ENCODE measurements at regions not wholly inside any gene's neighbourhood (a gene's known extent, or its start where the extent isn't known, plus 50 kb on each side); places are given as distances from the start of the nearest gene placed in this dataset.

GRCh38 chr3:83302091-83302490 lies 1540.6 kb upstream of the GBE1 start:
- Histone ChIP-seq H2AFZ (ENCODE audit: low read depth, low read length, poor library complexity, severe bottlenecking) (no peak overlapping the region), H4K20me1 (ENCODE audit: insufficient read depth) (no peaks in the 10 kb centered on the region), H3K36me3 (ENCODE audit: control insufficient read depth in 1 of 2, insufficient read depth in 2 of 2, low read length in 2 of 2) (no peaks in the 10 kb centered on the region), H3K79me2 (ENCODE audit: insufficient read depth, low read length) (no peaks in the 10 kb centered on the region), H3K27me3 (ENCODE audit: insufficient read depth, low read length) (no peaks in the 10 kb centered on the region), H3K4me3 (replicated peaks in 1 of 2; ENCODE audit: low read depth in 1 of 2, low read length in 2 of 2) (no peak overlapping the region), H3K4me2 (ENCODE audit: low read length) (no peak overlapping the region), H3K4me1 (ENCODE audit: control insufficient read depth in 1 of 2, insufficient read depth in 2 of 2, low read length in 2 of 2) (no peaks in the 10 kb centered on the region), H3K27ac (ENCODE audit: low read depth, low read length) (no peak overlapping the region), H3K9ac (ENCODE audit: low read length) (no peak overlapping the region), H3K9me2 (ENCODE audit: insufficient read depth) (no peaks in the 10 kb centered on the region), H3K9me3 (ENCODE audit: control insufficient read depth in 1 of 2, insufficient read depth in 1 of 2, low read depth in 1 of 2, low read length in 2 of 2) (peaks cover 6 to 26% of the 10 kb centered on the region in 2 experiments; a peak in 3 of 4 replicates)
- BruUV-seq (replicated peaks): no TSS peak
- TF ChIP-seq ATF3 (IDR thresholded peaks at IDR 0.05) (no peak), EGR1 (IDR thresholded peaks at IDR 0.05; ENCODE audit: low read depth) (no peak)
- ChIA-PET CTCF (no interaction called here), RAD21 (ENCODE audit: low non-redundant PET in 1 of 2, low total read pairs in 2 of 2, uncharacterized antibody in 2 of 2, unreplicated experiment in 2 of 2) (no interaction called here), POLR2A (no interaction called here)
- intact Hi-C loops (cut with micrococcal nuclease): no loop called here
- ATAC-seq (no peak), DNase-seq (ENCODE audit: low read depth, low spot score) (no peak)

GRCh38 chr3:83317605-83318004 lies 1556.2 kb upstream of the GBE1 start:
- intact Hi-C loops (cut with micrococcal nuclease): no loop called here

More at GRCh38 chr3:83317605-83318004, 1556.2 kb upstream of the GBE1 start:
- Histone ChIP-seq H2AFZ (ENCODE audit: low read depth, low read length, poor library complexity, severe bottlenecking) (no peak overlapping the region), H3K36me3 (ENCODE audit: control insufficient read depth in 1 of 2, insufficient read depth in 2 of 2, low read length in 2 of 2) (no peaks in the 10 kb centered on the region), H3K4me1 (ENCODE audit: control insufficient read depth in 1 of 2, insufficient read depth in 2 of 2, low read length in 2 of 2) (no peaks in the 10 kb centered on the region), H3K27ac (ENCODE audit: low read depth, low read length) (no peak overlapping the region), H3K79me2 (ENCODE audit: insufficient read depth, low read length) (no peaks in the 10 kb centered on the region), H3K9ac (ENCODE audit: low read length) (no peak overlapping the region), H3K27me3 (ENCODE audit: insufficient read depth, low read length) (no peaks in the 10 kb centered on the region), H3K4me3 (replicated peaks in 1 of 2; ENCODE audit: low read depth in 1 of 2, low read length in 2 of 2) (no peak overlapping the region), H3K9me2 (ENCODE audit: insufficient read depth) (no peaks in the 10 kb centered on the region), H3K9me3 (ENCODE audit: control insufficient read depth in 1 of 2, insufficient read depth in 1 of 2, low read depth in 1 of 2, low read length in 2 of 2) (peaks cover 0 to 18% of the 10 kb centered on the region in 2 experiments; a peak in 2 of 4 replicates), H3K4me2 (ENCODE audit: low read length) (no peak overlapping the region), H4K20me1 (ENCODE audit: insufficient read depth) (no peaks in the 10 kb centered on the region)
- DNase-seq (ENCODE audit: low read depth, low spot score) (no peak), ATAC-seq (no peak)
- CTCF ChIA-PET: no interaction called here
- POLR2A ChIA-PET: no interaction called here
- BruUV-seq (replicated peaks): no TSS peak
- TF ChIP-seq EGR1 (IDR thresholded peaks at IDR 0.05; ENCODE audit: low read depth) (no peak), CEBPB (IDR thresholded peaks at IDR 0.05; ENCODE audit: low read depth) (no peak), TCF7L2 (IDR thresholded peaks at IDR 0.05; ENCODE audit: borderline replicate concordance, extremely low read depth, insufficient read depth, insufficient read length) (no peak), REST (IDR thresholded peaks at IDR 0.05; ENCODE audit: low read depth) (no peak), JUND (IDR thresholded peaks at IDR 0.05) (no peak), SIN3A (IDR thresholded peaks at IDR 0.05; ENCODE audit: low read depth) (no peak)
- RAD21 ChIA-PET (ENCODE audit: low non-redundant PET in 1 of 2, low total read pairs in 2 of 2, uncharacterized antibody in 2 of 2, unreplicated experiment in 2 of 2): no interaction called here
